Natural killer cell treated with Interleukin-12 subunit alpha and Interleukin-12 subunit beta and Interleukin-15 and Interleukin-18, amount 100 ng/mL, for 72 hours (primary cell): ENCODE measurements at regions not wholly inside any gene's neighbourhood (a gene's known extent, or its start where the extent isn't known, plus 50 kb on each side); places are given as distances from the start of the nearest gene placed in this dataset.

Experiments
- ATAC-seq, 2 donors: fragments of 150-1000 bp; cut with Tn5 transposase in 1 of 2; sonication (Bioruptor Pico), chemical (Tn5 transposase) in 1 of 2; 2 replicates each; pipeline ENCODE4 v1.10.0; 2021
- DNase-seq: peaks from one replicate; pipeline ENCODE4 v3.0.0; 2022; ENCODE audit warnings: low spot score
- H3K27ac Mint-ChIP-seq, 2 donors: 1 replicate in 1 of 2; 2 replicates in 1 of 2; pipeline ENCODE4 v1.8.0; 2022; ENCODE audit warnings: mixed read lengths in 2 of 2, mild to moderate bottlenecking in 1 of 2, moderate library complexity in 1 of 2
- H3K27me3 Mint-ChIP-seq, 2 donors: 1 replicate in 1 of 2; 2 replicates in 1 of 2; pipeline ENCODE4 v1.8.0; 2022; ENCODE audit warnings: mixed read lengths in 2 of 2
- H3K36me3 Mint-ChIP-seq: one replicate; pipeline ENCODE4 v1.8.0; 2022; ENCODE audit warnings: mixed read lengths
- H3K4me1 Mint-ChIP-seq, 2 donors: 1 replicate in 1 of 2; 2 replicates in 1 of 2; pipeline ENCODE4 v1.8.0; 2022; ENCODE audit warnings: low read depth in 2 of 2, mixed read lengths in 2 of 2, mild to moderate bottlenecking in 1 of 2
- H3K4me3 Mint-ChIP-seq: one replicate; pipeline ENCODE4 v1.8.0; 2022; ENCODE audit warnings: mixed read lengths
- H3K9me3 Mint-ChIP-seq: 2 replicates; pipeline ENCODE4 v1.8.0; 2022; ENCODE audit warnings: mixed read lengths

DNA sequence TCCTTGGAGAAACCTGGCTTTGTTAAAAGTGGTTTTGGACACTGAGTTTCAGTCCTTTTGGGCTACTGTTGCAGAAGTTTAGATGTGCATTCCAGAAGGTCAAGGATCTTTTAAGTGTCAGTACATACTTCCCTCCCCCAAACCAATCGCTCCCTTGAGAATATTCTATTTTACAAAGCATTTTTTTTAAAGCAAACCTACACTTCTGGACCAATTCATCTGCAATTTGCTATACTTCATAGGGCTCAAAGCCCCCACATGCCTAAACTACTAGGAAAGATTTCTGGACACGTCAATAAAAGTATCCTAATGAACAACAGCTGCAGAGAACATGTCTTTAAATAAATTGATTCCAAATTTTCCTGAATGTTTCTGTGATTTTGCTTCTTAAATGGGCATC is 157.6 kb downstream of the RDH14 start:
- no peaks in the 10 kb centered on the region for H3K4me1 Mint-ChIP-seq
- H3K27me3 Mint-ChIP-seq, result peaks cover 2 to 35% of the 10 kb centered on the region in 2 donors
- H3K4me3 Mint-ChIP-seq, result no peak overlapping the region
- H3K9me3 Mint-ChIP-seq, result no peaks in the 10 kb centered on the region
- H3K36me3 Mint-ChIP-seq, result no peaks in the 10 kb centered on the region
- no peak for DNase-seq
- no peak for ATAC-seq
- no peak overlapping the region for H3K27ac Mint-ChIP-seq

DNA sequence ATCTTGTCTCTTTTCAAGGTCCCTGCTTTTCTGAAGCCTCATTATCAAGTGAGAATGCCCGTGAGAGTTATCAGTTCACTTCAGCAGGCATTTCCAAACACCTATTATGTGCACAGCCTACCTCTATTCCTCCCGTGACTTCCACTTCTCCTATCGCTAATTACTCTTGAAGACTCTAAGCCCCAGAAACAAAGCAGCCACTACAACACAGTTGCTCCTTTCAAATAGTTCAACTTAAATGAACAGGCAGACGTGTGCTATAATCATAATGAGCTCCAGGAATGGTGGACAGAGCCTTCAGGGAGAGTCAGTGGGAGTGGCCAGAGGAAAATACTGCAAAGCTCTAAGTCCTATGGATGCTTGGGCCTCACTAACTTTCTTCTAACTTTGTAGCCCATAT is 159.0 kb downstream of the RDH14 start:
- ATAC-seq (no peak), DNase-seq (no peak)
- Mint-ChIP-seq H3K4me1 (no peaks in the 10 kb centered on the region), H3K9me3 (no peaks in the 10 kb centered on the region), H3K27me3 (peaks cover 2 to 45% of the 10 kb centered on the region in 2 donors), H3K4me3 (no peak overlapping the region), H3K36me3 (no peaks in the 10 kb centered on the region), H3K27ac (no peak overlapping the region)

GRCh38 chr2:18399601-18400000 is 160.9 kb downstream of the RDH14 start:
- Mint-ChIP-seq H3K9me3 (no peaks in the 10 kb centered on the region), H3K4me1 (no peaks in the 10 kb centered on the region), H3K27ac (no peak overlapping the region), H3K4me3 (no peak overlapping the region), H3K36me3 (no peaks in the 10 kb centered on the region), H3K27me3 (peaks cover 0 to 36% of the 10 kb centered on the region in 2 donors)
- DNase-seq (no peak), ATAC-seq (no peak)

GRCh38 chr2:18398833-18399232 is 161.6 kb downstream of the RDH14 start:
- peaks cover 0 to 36% of the 10 kb centered on the region in 2 donors for H3K27me3 Mint-ChIP-seq

GRCh38 chr2:18396329-18397010 is 164.0 kb downstream of the RDH14 start:
- no peaks in the 10 kb centered on the region for H3K9me3 Mint-ChIP-seq
- ATAC-seq (no peak), DNase-seq (no peak)
- H3K4me3 Mint-ChIP-seq, result no peak overlapping the region
- H3K4me1 Mint-ChIP-seq, result no peaks in the 10 kb centered on the region
- H3K27ac Mint-ChIP-seq, result no peak overlapping the region
- H3K27me3 Mint-ChIP-seq, result peaks cover 0 to 23% of the 10 kb centered on the region in 2 donors
- H3K36me3 Mint-ChIP-seq, result no peaks in the 10 kb centered on the region

More at GRCh38 chr2:18398833-18399232, 161.6 kb downstream of the RDH14 start:
- H3K9me3 Mint-ChIP-seq, result no peaks in the 10 kb centered on the region
- H3K27ac Mint-ChIP-seq, result no peak overlapping the region
- no peaks in the 10 kb centered on the region for H3K36me3 Mint-ChIP-seq
- no peak for ATAC-seq
- DNase-seq, result no peak
- no peaks in the 10 kb centered on the region for H3K4me1 Mint-ChIP-seq
- no peak overlapping the region for H3K4me3 Mint-ChIP-seq

- no peaks in the 10 kb centered on the region for H3K36me3 Mint-ChIP-seq
- no peaks in the 10 kb centered on the region for H3K4me1 Mint-ChIP-seq
- no peak for DNase-seq
Measured at GRCh38 chr2:18395555-18395954, 164.9 kb downstream of the RDH14 start.

GRCh38 chr2:18387441-18388206 is 172.8 kb downstream of the RDH14 start:
- DNase-seq (peak; percentile 65), ATAC-seq (peak in 1 of 2 donors; percentile 66)
- no peaks in the 10 kb centered on the region for H3K36me3 Mint-ChIP-seq
- H3K9me3 Mint-ChIP-seq, result no peaks in the 10 kb centered on the region
- H3K4me3 Mint-ChIP-seq, result no peak overlapping the region
- H3K4me1 Mint-ChIP-seq, result no peaks in the 10 kb centered on the region
- H3K27ac Mint-ChIP-seq, result no peak overlapping the region
- H3K27me3 Mint-ChIP-seq, result peaks cover 0 to 7% of the 10 kb centered on the region in 2 donors

More at GRCh38 chr2:18395555-18395954, 164.9 kb downstream of the RDH14 start:
- H3K27me3 Mint-ChIP-seq, result peaks cover 0 to 23% of the 10 kb centered on the region in 2 donors
- no peak overlapping the region for H3K27ac Mint-ChIP-seq
- ATAC-seq, result no peak
- no peak overlapping the region for H3K4me3 Mint-ChIP-seq
- H3K9me3 Mint-ChIP-seq, result no peaks in the 10 kb centered on the region

- H3K4me1 Mint-ChIP-seq, result no peaks in the 10 kb centered on the region
- peaks cover 3 to 13% of the 10 kb centered on the region in 2 donors for H3K27me3 Mint-ChIP-seq
- H3K4me3 Mint-ChIP-seq, result no peak overlapping the region
- H3K36me3 Mint-ChIP-seq, result no peaks in the 10 kb centered on the region
- no peaks in the 10 kb centered on the region for H3K9me3 Mint-ChIP-seq
- ATAC-seq, result no peak
- no peak overlapping the region for H3K27ac Mint-ChIP-seq
- DNase-seq, result no peak
Measured at GRCh38 chr2:18384242-18384641, 176.2 kb downstream of the RDH14 start.

DNA sequence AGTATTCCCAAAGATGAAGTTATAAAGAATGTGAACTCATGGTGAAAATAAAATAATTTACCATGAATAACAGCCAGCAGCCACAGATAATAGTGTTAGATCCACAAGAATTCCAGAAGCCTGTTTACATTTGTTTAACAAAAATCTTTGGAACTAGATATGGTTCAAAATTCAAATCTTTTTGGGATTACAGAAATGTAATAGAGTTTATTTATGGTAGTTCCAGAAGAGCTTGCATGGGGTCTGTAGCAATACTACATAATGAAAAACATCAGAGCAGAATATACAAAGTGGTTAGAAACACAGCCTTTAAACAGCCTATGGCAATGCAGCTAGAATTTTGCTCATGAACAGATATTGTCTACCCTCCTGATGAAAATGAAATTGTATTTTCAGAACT is 179.1 kb downstream of the RDH14 start:
- H3K27me3 Mint-ChIP-seq, result peaks cover 3 to 13% of the 10 kb centered on the region in 2 donors
- H3K9me3 Mint-ChIP-seq, result no peaks in the 10 kb centered on the region
- DNase-seq (no peak), ATAC-seq (no peak)
- no peaks in the 10 kb centered on the region for H3K36me3 Mint-ChIP-seq
- H3K4me3 Mint-ChIP-seq, result no peak overlapping the region
- H3K4me1 Mint-ChIP-seq, result no peaks in the 10 kb centered on the region
- H3K27ac Mint-ChIP-seq, result no peak overlapping the region

DNA sequence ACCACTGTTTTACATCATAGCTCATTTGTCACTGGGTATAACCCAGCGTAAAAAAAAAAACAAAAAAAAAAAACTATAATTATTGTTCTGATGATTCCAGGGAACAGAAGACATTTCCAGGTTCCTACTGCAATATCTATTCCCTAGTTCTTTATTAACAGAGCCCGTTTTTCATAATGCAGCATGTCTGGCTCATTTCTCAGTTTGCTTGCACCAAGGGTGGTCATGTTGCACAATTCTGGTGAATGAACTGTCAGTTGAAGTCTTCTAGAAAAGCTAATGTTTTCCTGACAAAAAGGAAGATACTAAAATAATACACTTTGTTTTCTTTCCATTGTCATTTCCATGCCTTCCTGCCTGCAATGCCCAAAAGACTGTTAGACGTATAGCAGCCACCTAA is 180.1 kb downstream of the RDH14 start:
- no peak for DNase-seq
- H3K27me3 Mint-ChIP-seq, result peaks cover 3 to 13% of the 10 kb centered on the region in 2 donors
- H3K36me3 Mint-ChIP-seq, result no peaks in the 10 kb centered on the region
- ATAC-seq, result no peak
- H3K4me1 Mint-ChIP-seq, result no peaks in the 10 kb centered on the region
- H3K9me3 Mint-ChIP-seq, result no peaks in the 10 kb centered on the region
- H3K27ac Mint-ChIP-seq, result no peak overlapping the region
- no peak overlapping the region for H3K4me3 Mint-ChIP-seq

- Mint-ChIP-seq H3K36me3 (no peaks in the 10 kb centered on the region), H3K27ac (no peak overlapping the region), H3K4me1 (no peaks in the 10 kb centered on the region), H3K4me3 (no peak overlapping the region), H3K9me3 (no peaks in the 10 kb centered on the region), H3K27me3 (peaks cover 3 to 10% of the 10 kb centered on the region in 2 donors)
- ATAC-seq (no peak), DNase-seq (no peak)
Measured at GRCh38 chr2:18379870-18380269, 180.6 kb downstream of the RDH14 start.

- Mint-ChIP-seq H3K4me1 (no peaks in the 10 kb centered on the region), H3K27me3 (peaks cover 3 to 14% of the 10 kb centered on the region in 2 donors), H3K9me3 (no peaks in the 10 kb centered on the region), H3K36me3 (no peaks in the 10 kb centered on the region), H3K27ac (no peak overlapping the region), H3K4me3 (no peak overlapping the region)
- DNase-seq (peak; percentile 62), ATAC-seq (peak in 1 of 2 donors; percentile 57)
Measured at GRCh38 chr2:18378020-18378653, 182.3 kb downstream of the RDH14 start.

DNA sequence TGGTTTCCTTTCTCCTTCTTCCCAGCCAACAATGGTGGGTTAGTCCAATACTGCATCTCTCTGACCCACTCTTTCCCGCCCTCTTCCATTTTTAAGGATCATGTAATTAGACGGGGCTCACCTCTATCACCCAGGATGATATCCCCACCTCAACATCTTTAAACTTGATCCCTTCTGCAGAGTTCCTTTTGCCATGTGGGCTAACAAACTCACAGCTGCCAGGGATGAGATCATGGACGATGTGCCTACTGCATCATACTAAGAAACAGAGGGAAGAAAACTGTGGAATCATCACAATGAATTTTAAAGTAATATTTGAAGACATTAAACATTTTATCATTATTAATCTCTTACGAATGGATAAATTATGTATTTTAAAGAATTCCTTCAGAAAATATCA is 183.5 kb downstream of the RDH14 start:
- Mint-ChIP-seq H3K27ac (no peak overlapping the region), H3K4me1 (no peaks in the 10 kb centered on the region), H3K27me3 (peaks cover 4 to 13% of the 10 kb centered on the region in 2 donors), H3K36me3 (no peaks in the 10 kb centered on the region), H3K9me3 (no peaks in the 10 kb centered on the region), H3K4me3 (no peak overlapping the region)
- DNase-seq (no peak), ATAC-seq (no peak)

GRCh38 chr2:18373664-18374063 is 186.8 kb downstream of the RDH14 start:
- Mint-ChIP-seq H3K4me3 (no peak overlapping the region), H3K9me3 (no peaks in the 10 kb centered on the region), H3K4me1 (no peaks in the 10 kb centered on the region), H3K36me3 (no peaks in the 10 kb centered on the region), H3K27me3 (peaks cover 8 to 34% of the 10 kb centered on the region in 2 donors), H3K27ac (no peak overlapping the region)
- no peak for DNase-seq
- no peak for ATAC-seq
